Lung (tissue), 11 donors: ENCODE measurements at regions not wholly inside any gene's neighbourhood (a gene's known extent, or its start where the extent isn't known, plus 50 kb on each side); places are given as distances from the start of the nearest gene placed in this dataset.

Experiments
- ATAC-seq: fragments of 200-7000 bp; cut with Tn5 transposase; one replicate; pipeline ENCODE4 v1.9.1; 2020; ENCODE audit warnings: moderate number of reproducible peaks; ENCODE audit not compliant: insufficient read depth, low FRiP score
- DNase-seq, 3 donors: peaks; one replicate each; pipeline ENCODE4 v3.0.0-alpha.2; 2013 to 2017
- H3K27ac ChIP-seq, 2 donors: one replicate each; pipeline ENCODE4 v1.5.1; 2013; ENCODE audit warnings: mild to moderate bottlenecking in 2 of 2, moderate library complexity in 2 of 2, control low read depth in 1 of 2, inconsistent platforms in 1 of 2, low read depth in 1 of 2, low read length in 1 of 2
- H3K27me3 ChIP-seq, 3 donors: one replicate each; pipeline ENCODE4 v1.5.1; 2013; ENCODE audit warnings: low read length in 2 of 3; ENCODE audit not compliant: control insufficient read depth in 3 of 3, insufficient read depth in 3 of 3
- H3K36me3 ChIP-seq, 4 donors: one replicate each; pipeline ENCODE4 v1.5.1; 2013; ENCODE audit warnings: low read length in 4 of 4, mild to moderate bottlenecking in 1 of 4, moderate library complexity in 1 of 4; ENCODE audit not compliant: control insufficient read depth in 4 of 4, insufficient read depth in 4 of 4
- H3K4me1 ChIP-seq, 5 donors: one replicate each; pipeline ENCODE4 v1.5.1; 2013; ENCODE audit warnings: low read length in 5 of 5, mild to moderate bottlenecking in 2 of 5, moderate library complexity in 1 of 5; ENCODE audit not compliant: control insufficient read depth in 5 of 5, insufficient read depth in 5 of 5
- H3K4me3 ChIP-seq: one replicate; pipeline ENCODE4 v1.5.1; 2013; ENCODE audit warnings: mild to moderate bottlenecking, control low read depth, moderate library complexity
- H3K9ac ChIP-seq, 2 donors: one replicate each; pipeline ENCODE4 v1.5.1; 2013; ENCODE audit warnings: low read length in 2 of 2, control low read depth in 1 of 2; ENCODE audit not compliant: insufficient read depth in 1 of 2
- H3K9me3 ChIP-seq, 4 donors: one replicate each; pipeline ENCODE4 v1.5.1; 2013; ENCODE audit warnings: low read length in 3 of 4, mild to moderate bottlenecking in 1 of 4, moderate library complexity in 1 of 4; ENCODE audit not compliant: control insufficient read depth in 4 of 4, insufficient read depth in 3 of 4
- CTCF ChIP-seq: IDR thresholded peaks from 2 replicates; pipeline ENCODE4 v1.5.1; 2012; ENCODE audit warnings: mild to moderate bottlenecking; ENCODE audit errors: control extremely low read depth, extremely low read depth
- WGBS, 2 donors: extraction: QIAGEN DNeasy Blood & Tissue Kit; methylation state at CpG; one replicate each; pipeline ENCODE4 v1.1.7; 2013; 5-methylcytosine and 5-hydroxymethylcytosine counted together
- donor health status: control.
- donor health status: control.
- donor health status: Bipolar disorder and iron deficiency.
- donor health status: healthy.
- donor health status: DM: yes; HTN: yes; CAD: no.

- no peak overlapping the region for H3K9ac ChIP-seq
- no peaks in the 10 kb centered on the region for H3K4me1 ChIP-seq
- 46 to 59% methylated on average over 2 of the region's 2 CpGs for WGBS, 2 donors
- H3K9me3 ChIP-seq = peaks cover 0 to 2% (median 0%) of the 10 kb centered on the region in 4 donors
- H3K36me3 ChIP-seq = no peaks in the 10 kb centered on the region
- TF ChIP-seq CTCF = no peak
- H3K27ac ChIP-seq = no peak overlapping the region
- no peak overlapping the region for H3K4me3 ChIP-seq
- no peaks in the 10 kb centered on the region for H3K27me3 ChIP-seq
- DNase-seq = no peak
- no peak for ATAC-seq
Measured at GRCh38 chr13:81771951-81772350, 1431.0 kb upstream of the SPRY2 start.

- no peak overlapping the region for H3K9ac ChIP-seq
- DNase-seq (no peak), ATAC-seq (no peak)
- no peak overlapping the region for H3K27ac ChIP-seq
- H3K4me3 ChIP-seq = no peak overlapping the region
- 90 to 93% methylated on average over 2 of the region's 2 CpGs for WGBS, 2 donors
- no peaks in the 10 kb centered on the region for H3K4me1 ChIP-seq
- H3K36me3 ChIP-seq = no peaks in the 10 kb centered on the region
- no peak for TF ChIP-seq CTCF
- H3K27me3 ChIP-seq = no peaks in the 10 kb centered on the region
- peaks cover 0 to 2% (median 0%) of the 10 kb centered on the region in 4 donors for H3K9me3 ChIP-seq
Measured at GRCh38 chr13:81770868-81771505, 1430.1 kb upstream of the SPRY2 start.

GRCh38 chr13:81762449-81762848 lies 1421.5 kb upstream of the SPRY2 start:
- no peak overlapping the region for H3K9ac ChIP-seq
- no peaks in the 10 kb centered on the region for H3K4me1 ChIP-seq
- H3K27ac ChIP-seq = no peak overlapping the region
- H3K27me3 ChIP-seq = no peaks in the 10 kb centered on the region
- no peaks in the 10 kb centered on the region for H3K36me3 ChIP-seq
- peaks cover 0 to 2% (median 0%) of the 10 kb centered on the region in 4 donors for H3K9me3 ChIP-seq
- WGBS, 2 donors = 74 to 75% methylated on average over 1 of the region's 1 CpG
- no peak overlapping the region for H3K4me3 ChIP-seq
- no peak for TF ChIP-seq CTCF
- no peak for ATAC-seq
- no peak for DNase-seq

GRCh38 chr13:81760316-81760715 lies 1419.4 kb upstream of the SPRY2 start:
- DNase-seq (no peak), ATAC-seq (no peak)
- H3K9ac ChIP-seq = no peak overlapping the region
- peaks cover 0 to 2% (median 0%) of the 10 kb centered on the region in 4 donors for H3K9me3 ChIP-seq
- no peaks in the 10 kb centered on the region for H3K4me1 ChIP-seq
- 89% methylated on average over 2 of the region's 2 CpGs for WGBS, 2 donors
- H3K27me3 ChIP-seq = no peaks in the 10 kb centered on the region
- no peak overlapping the region for H3K4me3 ChIP-seq
- no peak overlapping the region for H3K27ac ChIP-seq
- no peaks in the 10 kb centered on the region for H3K36me3 ChIP-seq
- no peak for TF ChIP-seq CTCF
